ENCODE measurements at regions not wholly inside any gene's neighbourhood (a gene's known extent, or its start where the extent isn't known, plus 50 kb on each side); places are given as distances from the start of the nearest gene placed in this dataset.

DNA sequence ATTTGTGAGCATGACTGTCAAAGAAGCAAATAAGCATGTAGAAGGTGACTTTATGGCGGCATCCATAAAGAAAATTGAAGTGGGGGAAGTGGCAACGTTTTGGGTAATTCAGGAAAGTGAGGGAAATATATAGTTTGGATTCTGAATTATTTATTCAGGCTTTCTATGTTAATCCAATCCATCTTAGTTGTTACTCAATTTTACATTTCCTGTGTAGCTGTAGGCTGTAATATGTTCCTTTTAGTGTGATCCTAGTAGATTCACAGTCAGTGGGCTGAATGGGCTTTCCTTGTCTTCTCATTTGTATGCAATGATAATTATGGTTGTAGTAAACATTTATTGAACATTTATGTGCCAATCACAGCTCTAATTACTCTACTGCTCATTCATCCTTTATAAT is 654.1 kb downstream of the EDEM1 start:
- intact Hi-C loops (cut with DNase I), result no loop called here
- Histone ChIP-seq H3K27ac (replicated peaks in 1 of 4) (no peak overlapping the region), H3K27me3 (no peaks in the 10 kb centered on the region), H3K36me3 (no peaks in the 10 kb centered on the region), H3K9me3 (no peaks in the 10 kb centered on the region), H3K4me3 (no peak overlapping the region), H3K4me1 (no peaks in the 10 kb centered on the region)
- 55% methylated on average over 2 of the region's 2 CpGs for WGBS
- TF ChIP-seq POLR2A (IDR thresholded peaks at IDR 0.05; ENCODE audit: low read depth) (no peak), POLR2AphosphoS5 (IDR thresholded peaks at IDR 0.05) (no peak)
- TF ChIP-seq, protein P1, sequence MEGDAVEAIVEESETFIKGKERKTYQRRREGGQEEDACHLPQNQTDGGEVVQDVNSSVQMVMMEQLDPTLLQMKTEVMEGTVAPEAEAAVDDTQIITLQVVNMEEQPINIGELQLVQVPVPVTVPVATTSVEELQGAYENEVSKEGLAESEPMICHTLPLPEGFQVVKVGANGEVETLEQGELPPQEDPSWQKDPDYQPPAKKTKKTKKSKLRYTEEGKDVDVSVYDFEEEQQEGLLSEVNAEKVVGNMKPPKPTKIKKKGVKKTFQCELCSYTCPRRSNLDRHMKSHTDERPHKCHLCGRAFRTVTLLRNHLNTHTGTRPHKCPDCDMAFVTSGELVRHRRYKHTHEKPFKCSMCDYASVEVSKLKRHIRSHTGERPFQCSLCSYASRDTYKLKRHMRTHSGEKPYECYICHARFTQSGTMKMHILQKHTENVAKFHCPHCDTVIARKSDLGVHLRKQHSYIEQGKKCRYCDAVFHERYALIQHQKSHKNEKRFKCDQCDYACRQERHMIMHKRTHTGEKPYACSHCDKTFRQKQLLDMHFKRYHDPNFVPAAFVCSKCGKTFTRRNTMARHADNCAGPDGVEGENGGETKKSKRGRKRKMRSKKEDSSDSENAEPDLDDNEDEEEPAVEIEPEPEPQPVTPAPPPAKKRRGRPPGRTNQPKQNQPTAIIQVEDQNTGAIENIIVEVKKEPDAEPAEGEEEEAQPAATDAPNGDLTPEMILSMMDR (IDR thresholded peaks at IDR 0.05), result no peak
- DNase-seq (ENCODE audit: extremely low spot score), result no peak

DNA sequence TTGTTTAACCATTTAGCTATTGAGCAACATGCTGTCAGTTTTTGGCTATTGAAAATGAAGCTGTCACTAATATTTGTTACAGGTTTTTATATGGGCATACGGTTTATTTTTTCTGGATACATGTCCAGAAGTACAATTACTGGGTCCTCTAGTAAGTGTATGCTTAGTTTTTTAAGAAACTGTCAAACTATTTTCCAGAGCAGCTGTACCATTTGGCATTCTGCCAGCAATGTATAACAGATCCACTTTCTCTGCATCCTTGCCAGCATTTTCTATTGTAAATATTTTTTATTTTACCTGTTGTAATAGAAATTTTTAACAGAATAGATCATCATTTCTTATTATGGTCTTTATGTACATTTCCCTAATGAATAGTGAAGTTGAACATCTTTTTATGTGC is 658.8 kb downstream of the EDEM1 start:
- H3K4me1 ChIP-seq, result no peaks in the 10 kb centered on the region
- no peaks in the 10 kb centered on the region for H3K36me3 ChIP-seq
- no peak for DNase-seq (ENCODE audit: extremely low spot score)
- no peaks in the 10 kb centered on the region for H3K27me3 ChIP-seq
- intact Hi-C loops (cut with DNase I), result no loop called here
- TF ChIP-seq POLR2A (IDR thresholded peaks at IDR 0.05; ENCODE audit: low read depth) (no peak), EP300 (IDR thresholded peaks at IDR 0.05) (no peak), POLR2AphosphoS5 (IDR thresholded peaks at IDR 0.05) (no peak)
- TF ChIP-seq, protein P1 (IDR thresholded peaks at IDR 0.05), result no peak
- no peak overlapping the region for H3K27ac ChIP-seq (replicated peaks in 1 of 4)
- 73% methylated on average over 1 of the region's 1 CpG for WGBS
- no peak overlapping the region for H3K4me3 ChIP-seq
- no peaks in the 10 kb centered on the region for H3K9me3 ChIP-seq

DNA sequence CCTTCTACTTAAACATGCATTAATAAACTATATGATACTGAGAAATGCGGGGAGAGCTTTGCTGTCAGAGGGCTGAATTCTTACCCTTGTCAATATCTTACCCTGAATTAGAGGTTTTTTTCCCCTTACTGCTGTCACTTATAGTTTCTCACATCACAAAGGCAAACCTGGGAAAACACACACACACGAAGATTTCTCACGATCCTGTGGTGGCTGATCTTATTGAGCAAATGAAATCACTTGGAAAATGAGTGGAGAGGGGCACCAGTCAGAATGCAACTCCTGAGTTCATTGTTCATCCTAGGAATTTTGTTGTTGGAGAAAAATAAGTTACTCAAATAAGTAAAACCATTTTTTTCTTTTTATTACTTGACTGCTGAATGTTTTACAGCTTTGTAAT is 673.6 kb downstream of the EDEM1 start:
- H3K36me3 ChIP-seq, result no peaks in the 10 kb centered on the region
- no peaks in the 10 kb centered on the region for H3K9me3 ChIP-seq
- no peak overlapping the region for H3K27ac ChIP-seq (replicated peaks in 1 of 4)
- intact Hi-C loops (cut with DNase I), result no loop called here
- no peak for DNase-seq (ENCODE audit: extremely low spot score)
- H3K4me3 ChIP-seq, result no peak overlapping the region
- TF ChIP-seq, protein P1 (IDR thresholded peaks at IDR 0.05), result no peak
- no peak for TF ChIP-seq EP300 (IDR thresholded peaks at IDR 0.05)
- TF ChIP-seq POLR2A (IDR thresholded peaks at IDR 0.05; ENCODE audit: low read depth), result no peak
- TF ChIP-seq POLR2AphosphoS5 (IDR thresholded peaks at IDR 0.05), result no peak
- H3K27me3 ChIP-seq, result no peaks in the 10 kb centered on the region
- no peaks in the 10 kb centered on the region for H3K4me1 ChIP-seq
- WGBS, result 57% methylated on average over 3 of the region's 3 CpGs

DNA sequence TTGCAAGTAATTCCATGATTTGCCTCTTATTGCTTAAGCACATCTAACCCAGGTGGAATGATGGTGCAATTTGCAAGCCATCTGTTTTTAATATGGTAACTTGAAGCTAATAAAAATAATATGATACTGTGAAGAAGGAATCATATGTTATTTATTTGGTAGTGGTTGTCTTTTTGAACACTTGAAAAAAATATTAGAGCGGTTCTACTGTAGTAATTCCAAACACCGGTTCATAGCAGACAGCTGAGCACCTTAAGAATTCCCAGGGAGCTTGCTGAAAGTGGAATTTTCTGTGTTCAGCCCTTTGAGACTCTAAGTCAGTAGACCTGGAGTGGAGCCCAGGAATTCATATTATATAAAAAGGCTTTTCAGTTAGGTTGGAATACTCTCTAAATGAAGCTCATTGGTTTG is 687.4 kb downstream of the EDEM1 start:
- Histone ChIP-seq H3K36me3 (no peaks in the 10 kb centered on the region), H3K27ac (replicated peaks in 1 of 4) (no peak overlapping the region), H3K4me3 (no peak overlapping the region), H3K9me3 (peaks cover 0 to 8% (median 8%) of the 10 kb centered on the region in 4 donors), H3K4me1 (no peaks in the 10 kb centered on the region), H3K27me3 (no peaks in the 10 kb centered on the region)
- TF ChIP-seq POLR2A (IDR thresholded peaks at IDR 0.05; ENCODE audit: low read depth) (no peak), EP300 (IDR thresholded peaks at IDR 0.05) (no peak)
- TF ChIP-seq, protein P1 (IDR thresholded peaks at IDR 0.05), result no peak
- no peak for DNase-seq (ENCODE audit: extremely low spot score)
- 54% methylated on average over 2 of the region's 2 CpGs for WGBS
- intact Hi-C loops (cut with DNase I), result no loop called here

DNA sequence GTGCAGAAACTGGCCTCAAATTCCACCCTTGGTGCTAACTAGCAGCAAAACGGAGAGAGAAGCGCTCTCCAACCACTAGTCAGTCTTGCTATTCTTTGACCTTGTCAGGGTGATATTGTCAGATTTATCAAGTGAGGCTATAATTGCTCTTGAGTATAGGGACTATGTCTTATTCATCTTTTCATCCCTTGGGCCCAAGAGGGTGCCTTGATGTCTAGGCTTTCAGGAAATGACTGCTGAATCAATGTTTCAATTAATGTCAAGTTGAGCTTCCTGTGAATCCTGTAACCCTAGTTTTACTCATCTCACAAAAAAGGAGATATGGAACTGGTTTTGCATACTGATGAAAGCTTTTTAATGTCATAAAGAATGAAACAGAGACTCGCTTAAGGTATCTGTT is 701.3 kb downstream of the EDEM1 start:
- Histone ChIP-seq H3K27me3 (no peaks in the 10 kb centered on the region), H3K4me3 (no peak overlapping the region), H3K27ac (replicated peaks in 1 of 4) (no peak overlapping the region), H3K9me3 (no peaks in the 10 kb centered on the region), H3K4me1 (no peaks in the 10 kb centered on the region), H3K36me3 (no peaks in the 10 kb centered on the region)
- DNase-seq (ENCODE audit: extremely low spot score), result no peak
- intact Hi-C loops (cut with DNase I), result no loop called here
- TF ChIP-seq POLR2A (IDR thresholded peaks at IDR 0.05; ENCODE audit: low read depth) (no peak), POLR2AphosphoS5 (IDR thresholded peaks at IDR 0.05) (no peak), EP300 (IDR thresholded peaks at IDR 0.05) (no peak)
- TF ChIP-seq, protein P1 (IDR thresholded peaks at IDR 0.05), result no peak
- 91% methylated on average over 3 of the region's 3 CpGs for WGBS
